Loucy (cell line): ENCODE measurements at regions not wholly inside any gene's neighbourhood (a gene's known extent, or its start where the extent isn't known, plus 50 kb on each side); places are given as distances from the start of the nearest gene placed in this dataset.

ENCODE experiments used
- H2AFZ ChIP-seq: fragments of 200-600 bp; sonication (generic); 2 replicates; pipeline ENCODE4 v1.6.0; 2016; ENCODE audit warnings: antibody characterized with exemption, mild to moderate bottlenecking, low read length, moderate library complexity
- H3F3A ChIP-seq: fragments of 200-600 bp; 2 replicates; pipeline ENCODE4 v1.6.0; 2016; ENCODE audit warnings: antibody characterized with exemption, low read depth, mild to moderate bottlenecking
- H3K27me3 ChIP-seq: fragments of 200-600 bp; sonication (generic); 2 replicates; pipeline ENCODE4 v1.6.1; 2014; ENCODE audit warnings: low read length, mild to moderate bottlenecking; ENCODE audit not compliant: insufficient read depth, poor library complexity, severe bottlenecking
- H3K36me3 ChIP-seq: fragments of 200-600 bp; sonication (generic); 2 replicates; pipeline ENCODE4 v1.6.1; 2016; ENCODE audit warnings: low read length; ENCODE audit not compliant: insufficient read depth
- H3K4me1 ChIP-seq: fragments of 200-600 bp; sonication (generic); 2 replicates; pipeline ENCODE4 v1.5.1; 2014; ENCODE audit warnings: low read length, mild to moderate bottlenecking; ENCODE audit not compliant: insufficient read depth, poor library complexity, severe bottlenecking
- H3K4me2 ChIP-seq: fragments of 200-600 bp; sonication (generic); 2 replicates; pipeline ENCODE4 v1.6.0; 2014; ENCODE audit warnings: antibody characterized with exemption, low read length, low read depth, mild to moderate bottlenecking; ENCODE audit not compliant: poor library complexity, severe bottlenecking
- H3K4me3 ChIP-seq: fragments of 200-600 bp; sonication (generic); 2 replicates; pipeline ENCODE4 v1.5.1; 2014; ENCODE audit warnings: low read length, mild to moderate bottlenecking, mixed read lengths; ENCODE audit not compliant: poor library complexity, severe bottlenecking
- H3K79me2 ChIP-seq: fragments of 200-600 bp; sonication (generic); 2 replicates; pipeline ENCODE4 v1.6.1; 2014; ENCODE audit warnings: low read length; ENCODE audit not compliant: insufficient read depth
- H3K9ac ChIP-seq: fragments of 200-600 bp; sonication (generic); 2 replicates; pipeline ENCODE4 v1.6.0; 2014; ENCODE audit warnings: mild to moderate bottlenecking, low read depth, low read length, moderate library complexity; ENCODE audit not compliant: poor library complexity, severe bottlenecking
- H3K9me2 ChIP-seq: fragments of 200-600 bp; sonication (generic); replicated peaks from 2 replicates; pipeline ENCODE4 v1.6.1; 2016; ENCODE audit warnings: low read depth, low read length, mixed read lengths
- H3K9me3 ChIP-seq: fragments of 200-600 bp; sonication (generic); 2 replicates; pipeline ENCODE4 v1.6.1; 2014; ENCODE audit warnings: mild to moderate bottlenecking, antibody characterized with exemption, low read length, low read depth; ENCODE audit not compliant: insufficient read depth
- H4K20me1 ChIP-seq: fragments of 200-600 bp; sonication (generic); 2 replicates; pipeline ENCODE4 v1.6.0; 2014; ENCODE audit warnings: antibody characterized with exemption, low read length, mild to moderate bottlenecking; ENCODE audit not compliant: insufficient read depth, poor library complexity, severe bottlenecking
- CTCF ChIP-seq: fragments of 200-600 bp; sonication (generic); conservative IDR thresholded peaks from 2 replicates; pipeline ENCODE4 v1.5.1; 2014; ENCODE audit warnings: mild to moderate bottlenecking, antibody characterized with exemption, low read length
- EZH2phosphoT487 ChIP-seq: fragments of 200-600 bp; IDR thresholded peaks from 2 replicates; pipeline ENCODE4 v1.6.1; 2018; ENCODE audit warnings: antibody characterized with exemption, mild to moderate bottlenecking, moderate library complexity, borderline replicate concordance

- Histone ChIP-seq H3K9me3 (no peaks in the 10 kb centered on the region), H3K36me3 (no peaks in the 10 kb centered on the region), H3F3A (no peaks in the 10 kb centered on the region), H3K27me3 (no peaks in the 10 kb centered on the region), H3K9ac (no peak overlapping the region), H3K9me2 (no peaks in the 10 kb centered on the region), H2AFZ (no peak overlapping the region), H3K4me2 (no peak overlapping the region), H3K4me3 (no peak overlapping the region), H3K79me2 (no peaks in the 10 kb centered on the region), H3K4me1 (no peaks in the 10 kb centered on the region), H4K20me1 (no peaks in the 10 kb centered on the region)
- no peak for TF ChIP-seq EZH2phosphoT487
Measured at GRCh38 chr7:70975754-70976153, 156.2 kb upstream of the GALNT17 start.

- no peaks in the 10 kb centered on the region for H3K27me3 ChIP-seq
- no peak for TF ChIP-seq CTCF
- TF ChIP-seq EZH2phosphoT487, result no peak
- H3K9me3 ChIP-seq, result no peaks in the 10 kb centered on the region
- H3K79me2 ChIP-seq, result no peaks in the 10 kb centered on the region
- no peak overlapping the region for H3K4me3 ChIP-seq
- H3F3A ChIP-seq, result no peaks in the 10 kb centered on the region
- no peak overlapping the region for H3K9ac ChIP-seq
- no peaks in the 10 kb centered on the region for H4K20me1 ChIP-seq
- no peak overlapping the region for H2AFZ ChIP-seq
- no peaks in the 10 kb centered on the region for H3K9me2 ChIP-seq
- H3K4me1 ChIP-seq, result no peaks in the 10 kb centered on the region
- no peak overlapping the region for H3K4me2 ChIP-seq
- H3K36me3 ChIP-seq, result no peaks in the 10 kb centered on the region
Measured at GRCh38 chr7:70986297-70986696, 145.6 kb upstream of the GALNT17 start.

- H3K4me3 ChIP-seq, result no peak overlapping the region
- no peaks in the 10 kb centered on the region for H3K4me1 ChIP-seq
- no peaks in the 10 kb centered on the region for H3K79me2 ChIP-seq
- no peak for TF ChIP-seq CTCF
- no peak for TF ChIP-seq EZH2phosphoT487
- no peak overlapping the region for H2AFZ ChIP-seq
- no peaks in the 10 kb centered on the region for H3K36me3 ChIP-seq
- H3F3A ChIP-seq, result no peaks in the 10 kb centered on the region
- no peak overlapping the region for H3K9ac ChIP-seq
- no peaks in the 10 kb centered on the region for H3K27me3 ChIP-seq
- no peaks in the 10 kb centered on the region for H3K9me2 ChIP-seq
- no peaks in the 10 kb centered on the region for H4K20me1 ChIP-seq
- H3K9me3 ChIP-seq, result peaks cover 5% of the 10 kb centered on the region; the same call in 1 of the 2 replicates
- no peak overlapping the region for H3K4me2 ChIP-seq
Measured at GRCh38 chr7:70994176-70994575, 137.8 kb upstream of the GALNT17 start.

- Histone ChIP-seq H4K20me1 (no peaks in the 10 kb centered on the region), H3K4me3 (no peak overlapping the region), H3K9ac (no peak overlapping the region)
Measured at GRCh38 chr7:70997261-70997660, 134.7 kb upstream of the GALNT17 start.

More at GRCh38 chr7:70997261-70997660, 134.7 kb upstream of the GALNT17 start:
- H2AFZ ChIP-seq, result no peak overlapping the region
- H3K4me2 ChIP-seq, result no peak overlapping the region
- H3K4me1 ChIP-seq, result no peaks in the 10 kb centered on the region
- no peaks in the 10 kb centered on the region for H3K79me2 ChIP-seq
- H3K9me2 ChIP-seq, result no peaks in the 10 kb centered on the region
- H3F3A ChIP-seq, result no peaks in the 10 kb centered on the region
- no peaks in the 10 kb centered on the region for H3K36me3 ChIP-seq
- H3K27me3 ChIP-seq, result no peaks in the 10 kb centered on the region
- TF ChIP-seq CTCF (no peak), EZH2phosphoT487 (no peak)
- H3K9me3 ChIP-seq, result peaks cover 5% of the 10 kb centered on the region; the same call in 1 of the 2 replicates
